HepG2 (cell line): ENCODE measurements at regions not wholly inside any gene's neighbourhood (a gene's known extent, or its start where the extent isn't known, plus 50 kb on each side); places are given as distances from the start of the nearest gene placed in this dataset.

ENCODE experiments used
- ATAC-seq: fragments of 200-7000 bp; cut with Tn5 transposase; 3 replicates; pipeline ENCODE4 v1.9.1; 2020; ENCODE audit warnings: mild to moderate bottlenecking, moderate library complexity
- BruUV-seq: library from RNA; stranded (reverse); fragments of 400-500 nt; replicated peaks from 2 replicates; lab custom pipeline; 2021; lab: Mats Ljungman, UMichigan
- CTCF ChIA-PET: fragments of 300-600 bp; formaldehyde crosslinking; extraction: SDS; loops from one replicate; lab custom pipeline; 2021; ENCODE audit warnings: low total read pairs, inconsistent platforms, low intra/inter-chr PET ratio; lab: Yijun Ruan, JAX
- POLR2A ChIA-PET: fragments of 350-600 bp; sonication (Branson Sonifier 250); formaldehyde crosslinking; loops from one replicate; lab custom pipeline; 2020; ENCODE audit warnings: antibody characterized with exemption, inconsistent platforms; lab: Yijun Ruan, JAX
- DNase-seq: peaks from one replicate; pipeline ENCODE4 v3.0.0-alpha.2; 2015; ENCODE audit warnings: low spot score
- FAIRE-seq: peaks from 3 replicates; lab custom pipeline; 2011; peaks lifted over from hg19 to GRCh38; lab: Jason Lieb, UNC
- H2AFZ ChIP-seq: one replicate; pipeline ENCODE4 v1.6.1; 2011; ENCODE audit warnings: low read length, inconsistent platforms
- H3K27ac ChIP-seq: fragments of 300-600 bp; 3 replicates; pipeline ENCODE4 v1.8.0; 2011; ENCODE audit warnings: mixed run types, mild to moderate bottlenecking, mixed read lengths, low read length, inconsistent platforms; ENCODE audit not compliant: insufficient read depth; ENCODE audit errors: extremely low read length
- H3K27me3 ChIP-seq, 2 experiments: fragments of 200-600 bp in 1 of 2; 2 replicates in 1 of 2; 3 replicates in 1 of 2; pipeline versions ENCODE4 v1.6.0 to v1.8.0; 2011; ENCODE audit warnings: low read length in 2 of 2, mild to moderate bottlenecking in 2 of 2, moderate library complexity in 2 of 2, inconsistent platforms in 1 of 2; ENCODE audit not compliant: insufficient read depth in 2 of 2, control insufficient read depth in 1 of 2
- H3K36me3 ChIP-seq, 2 experiments: fragments of 200-600 bp in 1 of 2; replicated peaks in 1 of 2; 2 replicates in 1 of 2; 3 replicates in 1 of 2; pipeline versions ENCODE4 v1.5.1 to v1.8.0; 2011; ENCODE audit warnings: low read length in 2 of 2, inconsistent platforms in 1 of 2; ENCODE audit not compliant: insufficient read depth in 2 of 2, control insufficient read depth in 1 of 2
- H3K4me1 ChIP-seq: 2 replicates; pipeline ENCODE4 v1.5.1; 2012; ENCODE audit warnings: low read length, inconsistent platforms; ENCODE audit not compliant: insufficient read depth
- H3K4me2 ChIP-seq: 2 replicates; pipeline ENCODE4 v1.6.0; 2011; ENCODE audit warnings: low read depth, low read length, inconsistent platforms
- H3K4me3 ChIP-seq, 3 experiments: fragments of 200-600 bp in 1 of 3; sonication (generic), shearing (Covaris generic) in 1 of 3; replicated peaks in 1 of 3; 2 replicates each; pipeline ENCODE4 v1.5.1; 2011 to 2016; ENCODE audit warnings: low read length in 3 of 3, inconsistent platforms in 2 of 3, low read depth in 2 of 3, mild to moderate bottlenecking in 2 of 3, control low read depth in 1 of 3, mixed read lengths in 1 of 3; ENCODE audit not compliant: insufficient read depth in 1 of 3
- H3K79me2 ChIP-seq: one replicate; pipeline ENCODE4 v1.6.1; 2011; ENCODE audit warnings: low read length, inconsistent platforms; ENCODE audit not compliant: insufficient read depth
- H3K9ac ChIP-seq: 2 replicates; pipeline ENCODE4 v1.6.0; 2011; ENCODE audit warnings: mild to moderate bottlenecking, low read depth, low read length, inconsistent platforms; ENCODE audit not compliant: insufficient read depth
- H3K9me3 ChIP-seq: 2 replicates; pipeline ENCODE4 v1.5.1; 2012; ENCODE audit warnings: mild to moderate bottlenecking, low read length
- H4K20me1 ChIP-seq: 2 replicates; pipeline ENCODE4 v1.6.0; 2011; ENCODE audit warnings: inconsistent platforms, mild to moderate bottlenecking, low read length, moderate library complexity; ENCODE audit not compliant: insufficient read depth
- CHCHD3 ChIP-seq: sonication (generic); formaldehyde crosslinking; IDR thresholded peaks from 2 replicates; pipeline ENCODE4 v1.8.0; 2022; ENCODE audit warnings: mild to moderate bottlenecking, missing genetic modification reagents, moderate library complexity
- HMGXB3 ChIP-seq: sonication (generic); formaldehyde crosslinking; IDR thresholded peaks from 2 replicates; pipeline ENCODE4 v1.4.0; 2020; ENCODE audit warnings: missing genetic modification reagents, borderline replicate concordance
- PRDM10 ChIP-seq: sonication (generic); formaldehyde crosslinking; IDR thresholded peaks from 2 replicates; pipeline ENCODE4 v1.4.0; 2020; ENCODE audit warnings: low read depth, missing genetic modification reagents
- SMARCC2 ChIP-seq: fragments of 450-650 bp; IDR thresholded peaks from 2 replicates; pipeline ENCODE4 v1.6.1; 2017; ENCODE audit warnings: antibody characterized with exemption, mild to moderate bottlenecking
- ZNF121 ChIP-seq: sonication (generic); formaldehyde crosslinking; IDR thresholded peaks from 2 replicates; pipeline ENCODE4 v1.5.0; 2020; ENCODE audit warnings: mild to moderate bottlenecking, missing genetic modification reagents
- ZNF275 ChIP-seq: sonication (generic); formaldehyde crosslinking; IDR thresholded peaks from 2 replicates; pipeline ENCODE4 v1.8.0; 2022; ENCODE audit warnings: missing genetic modification reagents, mild to moderate bottlenecking, inconsistent platforms, borderline replicate concordance
- ZNF720 ChIP-seq: sonication (generic); formaldehyde crosslinking; IDR thresholded peaks from 2 replicates; pipeline ENCODE4 v1.4.0; 2020; ENCODE audit warnings: missing genetic modification reagents
- ZNF746 ChIP-seq: sonication (generic); formaldehyde crosslinking; IDR thresholded peaks from 2 replicates; pipeline ENCODE4 v1.8.0; 2022; ENCODE audit warnings: mild to moderate bottlenecking, missing genetic modification reagents
- ZNF761 ChIP-seq: sonication (generic); formaldehyde crosslinking; conservative IDR thresholded peaks from 2 replicates; pipeline ENCODE4 v1.4.0; 2020; ENCODE audit warnings: mild to moderate bottlenecking, missing genetic modification reagents
- WGBS: methylation state at CpG from one replicate; pipeline ENCODE4 v1.1.6; 2017; ENCODE audit warnings: low lambda C conversion rate; 5-methylcytosine and 5-hydroxymethylcytosine counted together
- in situ Hi-C: cut with HindIII; loops from 2 replicates; pipeline ENCODE4 v1.10.0; 2017; ENCODE audit warnings: low pct_unique_long_range_greater_than_20kb; ENCODE audit not compliant: extremely low pct_ligation_motif_present
- intact Hi-C: fragments of 100-400 bp; cut with micrococcal nuclease; formaldehyde crosslinking; loops from one replicate; pipeline ENCODE4 v1.10.0; 2022; ENCODE audit not compliant: unreplicated experiment

- Histone ChIP-seq H3K9me3 (no peaks in the 10 kb centered on the region), H3K4me1 (no peaks in the 10 kb centered on the region), H3K79me2 (no peaks in the 10 kb centered on the region), H3K27ac (no peak overlapping the region), H2AFZ (no peak overlapping the region), H3K4me2 (no peak overlapping the region), H3K4me3 (no peak overlapping the region), H3K27me3 (no peaks in the 10 kb centered on the region), H3K9ac (no peak overlapping the region)
- WGBS = 0% methylated on average over 2 of the region's 2 CpGs
- ChIA-PET POLR2A (no interaction called here), CTCF (no interaction called here)
- no peak for ATAC-seq
- DNase-seq = no peak
- no peak for FAIRE-seq
- BruUV-seq = no TSS peak
- intact Hi-C loops = no loop called here
- in situ Hi-C loops = no loop called here
- TF ChIP-seq ZNF121 (CRISPR knock-in tag) (no peak), ZNF746 (CRISPR knock-in tag) (no peak), PRDM10 (CRISPR knock-in tag) (no peak)
- TF ChIP-seq, all 625 proteins: peak for 0
- no peaks in the 10 kb centered on the region for H4K20me1 ChIP-seq
- H3K36me3 ChIP-seq = no peaks in the 10 kb centered on the region
Observed at GRCh38 chr1:98143403-98143802, 222.6 kb upstream of the DPYD start.

GRCh38 chr1:98133131-98133530 is 212.3 kb upstream of the DPYD start:
- DNase-seq (no peak), ATAC-seq (no peak), FAIRE-seq (no peak)
- WGBS = 17% methylated on average over 4 of the region's 4 CpGs
- no peaks in the 10 kb centered on the region for H3K36me3 ChIP-seq
- CTCF ChIA-PET = no interaction called here
- H3K9me3 ChIP-seq = no peaks in the 10 kb centered on the region
- no peaks in the 10 kb centered on the region for H3K4me1 ChIP-seq
- no peaks in the 10 kb centered on the region for H3K79me2 ChIP-seq
- no peak overlapping the region for H3K9ac ChIP-seq
- in situ Hi-C loops (no loop called here), intact Hi-C loops (no loop called here)
- no TSS peak for BruUV-seq
- no peak overlapping the region for H3K4me3 ChIP-seq
- H3K4me2 ChIP-seq = no peak overlapping the region
- H3K27me3 ChIP-seq = no peaks in the 10 kb centered on the region
- no peak overlapping the region for H2AFZ ChIP-seq
- H4K20me1 ChIP-seq = no peaks in the 10 kb centered on the region
- no peak overlapping the region for H3K27ac ChIP-seq
- POLR2A ChIA-PET = no interaction called here
- no peak for TF ChIP-seq HMGXB3 (CRISPR knock-in tag)
- TF ChIP-seq ZNF275 (CRISPR knock-in tag) = no peak
- no peak for TF ChIP-seq CHCHD3 (CRISPR knock-in tag)
- no peak for TF ChIP-seq ZNF761 (CRISPR knock-in tag)
- no peak for TF ChIP-seq ZNF720
- TF ChIP-seq SMARCC2 = no peak
